H1 (cell line): ENCODE measurements at regions not wholly inside any gene's neighbourhood (a gene's known extent, or its start where the extent isn't known, plus 50 kb on each side); places are given as distances from the start of the nearest gene placed in this dataset.

Source experiments
- EP300 ChIP-seq, 2 experiments: IDR thresholded peaks; 1 replicate in 1 of 2; 2 replicates in 1 of 2; pipeline ENCODE4 v1.6.1; 2011 to 2012; ENCODE audit warnings: low read depth in 2 of 2, low read length in 2 of 2, mild to moderate bottlenecking in 2 of 2, borderline replicate concordance in 1 of 2, inconsistent platforms in 1 of 2, moderate library complexity in 1 of 2
- EZH2 ChIP-seq: fragments of 200-600 bp; sonication (generic); IDR thresholded peaks from 2 replicates; pipeline ENCODE4 v1.7.1; 2012; ENCODE audit warnings: low read depth, mild to moderate bottlenecking, moderate library complexity, low read length, inconsistent platforms; ENCODE audit not compliant: severe bottlenecking
- GABPA ChIP-seq: IDR thresholded peaks from 2 replicates; pipeline ENCODE4 v1.6.1; 2011; ENCODE audit warnings: mild to moderate bottlenecking, low read length, moderate library complexity, borderline replicate concordance; ENCODE audit not compliant: insufficient read depth
- JUND ChIP-seq: IDR thresholded peaks from 2 replicates; pipeline ENCODE4 v1.6.1; 2011; ENCODE audit warnings: mild to moderate bottlenecking, improper control_type of control experiment, low read length
- NRF1 ChIP-seq: IDR thresholded peaks from 2 replicates; pipeline ENCODE4 v1.6.1; 2011; ENCODE audit warnings: mild to moderate bottlenecking, low read depth, low read length, improper control_type of control experiment
- PHF8 ChIP-seq: fragments of 200-600 bp; sonication (generic); conservative IDR thresholded peaks from 2 replicates; pipeline ENCODE4 v1.7.1; 2012; ENCODE audit warnings: low read depth, mild to moderate bottlenecking, inconsistent platforms, low read length, moderate library complexity
- POLR2A ChIP-seq, 2 experiments: IDR thresholded peaks; 1 replicate in 1 of 2; 2 replicates in 1 of 2; pipeline ENCODE4 v1.6.1; 2011; ENCODE audit warnings: low read depth in 2 of 2, low read length in 2 of 2, mild to moderate bottlenecking in 2 of 2; ENCODE audit errors: control extremely low read depth in 1 of 2
- POLR2AphosphoS5 ChIP-seq: IDR thresholded peaks from 2 replicates; pipeline ENCODE4 v1.6.1; 2011; ENCODE audit warnings: low read depth, low read length
- TAF1 ChIP-seq: IDR thresholded peaks from 2 replicates; pipeline ENCODE4 v1.6.1; 2011; ENCODE audit warnings: mild to moderate bottlenecking, low read depth, low read length
- TF ChIP-seq, protein P1 (sequence below), 3 experiments: IDR thresholded peaks; 1 replicate in 2 of 3; 2 replicates in 1 of 3; pipeline versions ENCODE4 v1.5.1 to v1.6.1; 2011; ENCODE audit warnings: low read length in 3 of 3, mild to moderate bottlenecking in 3 of 3, inconsistent platforms in 2 of 3, low read depth in 1 of 3, moderate library complexity in 1 of 3; ENCODE audit not compliant: insufficient read depth in 1 of 3; ENCODE audit errors: control extremely low read depth in 1 of 3
- TF ChIP-seq, protein P2 (sequence below): IDR thresholded peaks from 2 replicates; pipeline ENCODE4 v1.6.1; 2011; ENCODE audit warnings: low read length, improper control_type of control experiment

GRCh38 chr6:106860940-106861339 is 113.6 kb downstream of the CD24 start:
- no peak for TF ChIP-seq POLR2AphosphoS5
- TF ChIP-seq, protein P1, sequence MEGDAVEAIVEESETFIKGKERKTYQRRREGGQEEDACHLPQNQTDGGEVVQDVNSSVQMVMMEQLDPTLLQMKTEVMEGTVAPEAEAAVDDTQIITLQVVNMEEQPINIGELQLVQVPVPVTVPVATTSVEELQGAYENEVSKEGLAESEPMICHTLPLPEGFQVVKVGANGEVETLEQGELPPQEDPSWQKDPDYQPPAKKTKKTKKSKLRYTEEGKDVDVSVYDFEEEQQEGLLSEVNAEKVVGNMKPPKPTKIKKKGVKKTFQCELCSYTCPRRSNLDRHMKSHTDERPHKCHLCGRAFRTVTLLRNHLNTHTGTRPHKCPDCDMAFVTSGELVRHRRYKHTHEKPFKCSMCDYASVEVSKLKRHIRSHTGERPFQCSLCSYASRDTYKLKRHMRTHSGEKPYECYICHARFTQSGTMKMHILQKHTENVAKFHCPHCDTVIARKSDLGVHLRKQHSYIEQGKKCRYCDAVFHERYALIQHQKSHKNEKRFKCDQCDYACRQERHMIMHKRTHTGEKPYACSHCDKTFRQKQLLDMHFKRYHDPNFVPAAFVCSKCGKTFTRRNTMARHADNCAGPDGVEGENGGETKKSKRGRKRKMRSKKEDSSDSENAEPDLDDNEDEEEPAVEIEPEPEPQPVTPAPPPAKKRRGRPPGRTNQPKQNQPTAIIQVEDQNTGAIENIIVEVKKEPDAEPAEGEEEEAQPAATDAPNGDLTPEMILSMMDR (IDR thresholded peaks at IDR 0.05; ENCODE audit: control extremely low read depth in 1 of 3, insufficient read depth in 1 of 3, low read depth in 1 of 3, low read length in 3 of 3): no peak
- TF ChIP-seq TAF1: no peak
- no peak for TF ChIP-seq POLR2A (IDR thresholded peaks at IDR 0.05; ENCODE audit: control extremely low read depth in 1 of 2, low read depth in 2 of 2, low read length in 2 of 2)
- TF ChIP-seq JUND: no peak
- TF ChIP-seq GABPA: no peak
- no peak for TF ChIP-seq EZH2
- TF ChIP-seq PHF8: no peak
- TF ChIP-seq EP300 (IDR thresholded peaks at IDR 0.05; ENCODE audit: borderline replicate concordance in 1 of 2, low read depth in 2 of 2, low read length in 2 of 2): no peak
- TF ChIP-seq, protein P2, sequence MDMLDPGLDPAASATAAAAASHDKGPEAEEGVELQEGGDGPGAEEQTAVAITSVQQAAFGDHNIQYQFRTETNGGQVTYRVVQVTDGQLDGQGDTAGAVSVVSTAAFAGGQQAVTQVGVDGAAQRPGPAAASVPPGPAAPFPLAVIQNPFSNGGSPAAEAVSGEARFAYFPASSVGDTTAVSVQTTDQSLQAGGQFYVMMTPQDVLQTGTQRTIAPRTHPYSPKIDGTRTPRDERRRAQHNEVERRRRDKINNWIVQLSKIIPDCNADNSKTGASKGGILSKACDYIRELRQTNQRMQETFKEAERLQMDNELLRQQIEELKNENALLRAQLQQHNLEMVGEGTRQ: no peak
- no peak for TF ChIP-seq NRF1
